CD14-positive monocyte (primary cell): ENCODE measurements at regions not wholly inside any gene's neighbourhood (a gene's known extent, or its start where the extent isn't known, plus 50 kb on each side); places are given as distances from the start of the nearest gene placed in this dataset.

ENCODE experiments used
- DNase-seq, 3 donors: peaks; one replicate each; pipeline ENCODE4 v3.0.0-alpha.2; 2011 to 2022
- H2AFZ ChIP-seq: 2 replicates; pipeline ENCODE4 v1.6.0; 2012; ENCODE audit warnings: mild to moderate bottlenecking, low read depth, low read length, inconsistent platforms; ENCODE audit not compliant: insufficient read depth, poor library complexity, severe bottlenecking
- H3K27ac ChIP-seq, 2 donors: 1 replicate in 1 of 2; 2 replicates in 1 of 2; pipeline ENCODE4 v1.5.1; 2012 to 2013; ENCODE audit warnings: low read length in 2 of 2, control low read depth in 1 of 2, inconsistent platforms in 1 of 2, low read depth in 1 of 2, mild to moderate bottlenecking in 1 of 2
- H3K27me3 ChIP-seq, 2 donors: one replicate each; pipeline versions ENCODE4 v1.6.0 to v1.6.1; 2011 to 2013; ENCODE audit warnings: low read length in 2 of 2; ENCODE audit not compliant: control insufficient read depth in 2 of 2, insufficient read depth in 2 of 2
- H3K36me3 ChIP-seq, 2 donors: replicated peaks in 1 of 2; 1 replicate in 1 of 2; 2 replicates in 1 of 2; pipeline versions ENCODE4 v1.5.1 to v1.6.1; 2012 to 2013; ENCODE audit warnings: low read length in 2 of 2, control low read depth in 1 of 2, inconsistent platforms in 1 of 2, mild to moderate bottlenecking in 1 of 2; ENCODE audit not compliant: insufficient read depth in 2 of 2, control insufficient read depth in 1 of 2
- H3K4me1 ChIP-seq, 2 donors: 1 replicate in 1 of 2; 2 replicates in 1 of 2; pipeline versions ENCODE4 v1.5.1 to v1.6.1; 2012 to 2013; ENCODE audit warnings: low read length in 2 of 2, control low read depth in 1 of 2, inconsistent platforms in 1 of 2, mild to moderate bottlenecking in 1 of 2, moderate library complexity in 1 of 2; ENCODE audit not compliant: insufficient read depth in 2 of 2, control insufficient read depth in 1 of 2
- H3K4me2 ChIP-seq: replicated peaks from 2 replicates; pipeline ENCODE3; 2012; ENCODE audit warnings: low read length, moderate library complexity, mild to moderate bottlenecking; ENCODE audit not compliant: poor library complexity, severe bottlenecking; ENCODE audit errors: extremely low read depth
- H3K4me3 ChIP-seq, 3 experiments: fragments of 200-600 bp in 1 of 3; sonication (generic) in 1 of 3; replicated peaks in 1 of 3; 1 replicate in 2 of 3; 2 replicates in 1 of 3; pipeline ENCODE4 v1.5.1; 2011 to 2013; ENCODE audit warnings: low read length in 3 of 3, mild to moderate bottlenecking in 3 of 3, control low read depth in 2 of 3, low read depth in 2 of 3, inconsistent platforms in 1 of 3, moderate library complexity in 1 of 3
- H3K79me2 ChIP-seq: 2 replicates; pipeline ENCODE4 v1.6.0; 2012; ENCODE audit warnings: mild to moderate bottlenecking, control low read depth, inconsistent platforms, low read length, moderate library complexity; ENCODE audit not compliant: insufficient read depth
- H3K9ac ChIP-seq: 2 replicates; pipeline ENCODE4 v1.6.0; 2017; ENCODE audit warnings: low read length, mild to moderate bottlenecking; ENCODE audit not compliant: insufficient read depth, poor library complexity, severe bottlenecking
- H3K9me3 ChIP-seq, 2 donors: replicated peaks in 1 of 2; 1 replicate in 1 of 2; 2 replicates in 1 of 2; pipeline versions ENCODE4 v1.5.1 to v1.6.1; 2012 to 2013; ENCODE audit warnings: low read length in 2 of 2, control low read depth in 1 of 2; ENCODE audit not compliant: control insufficient read depth in 1 of 2, insufficient read depth in 1 of 2
- H4K20me1 ChIP-seq: 2 replicates; pipeline ENCODE4 v1.6.0; 2012; ENCODE audit warnings: mild to moderate bottlenecking, low read length, control low read depth, moderate library complexity; ENCODE audit not compliant: insufficient read depth
- H3K27ac Mint-ChIP-seq, 7 donors: one replicate each; pipeline ENCODE4 v1.8.0; 2020; ENCODE audit warnings: mild to moderate bottlenecking in 7 of 7, mixed read lengths in 7 of 7, moderate library complexity in 6 of 7, inconsistent platforms in 2 of 7
- H3K27me3 Mint-ChIP-seq, 3 donors: one replicate each; pipeline ENCODE4 v1.8.0; 2021 to 2022; ENCODE audit warnings: low read depth in 3 of 3, mild to moderate bottlenecking in 3 of 3, mixed read lengths in 3 of 3, moderate library complexity in 3 of 3, inconsistent platforms in 1 of 3
- H3K36me3 Mint-ChIP-seq, 2 donors: one replicate each; pipeline ENCODE4 v1.8.0; 2020; ENCODE audit warnings: mixed read lengths in 2 of 2, inconsistent platforms in 1 of 2, mild to moderate bottlenecking in 1 of 2
- H3K4me1 Mint-ChIP-seq: one replicate; pipeline ENCODE4 v1.8.0; 2020; ENCODE audit warnings: mild to moderate bottlenecking, mixed read lengths
- H3K4me3 Mint-ChIP-seq, 2 donors: one replicate each; pipeline ENCODE4 v1.8.0; 2020; ENCODE audit warnings: mild to moderate bottlenecking in 2 of 2, mixed read lengths in 2 of 2, moderate library complexity in 1 of 2
- H3K9me3 Mint-ChIP-seq, 7 donors: one replicate each; pipeline ENCODE4 v1.8.0; 2020 to 2022; ENCODE audit warnings: mixed read lengths in 7 of 7, mild to moderate bottlenecking in 6 of 7, moderate library complexity in 6 of 7, inconsistent platforms in 2 of 7
- CTCF ChIP-seq: fragments of 200-600 bp; IDR thresholded peaks from one replicate; pipeline ENCODE4 v1.8.0; 2022; ENCODE audit warnings: antibody characterized with exemption, mild to moderate bottlenecking
- WGBS: methylation state at CpG from one replicate; pipeline ENCODE4 v1.1.5; 2013; ENCODE audit warnings: missing lambda C conversion rate; ENCODE audit not compliant: insufficient coverage; 5-methylcytosine and 5-hydroxymethylcytosine counted together
- intact Hi-C, 2 donors: fragments of 100-400 bp; cut with micrococcal nuclease; formaldehyde crosslinking; loops; one replicate each; pipeline versions ENCODE4 v1.15.0 to v1.15.1; 2023

- Histone ChIP-seq H3K4me3 (no peak overlapping the region), H3K4me2 (no peak overlapping the region), H3K9me3 (peaks cover 0 to 4% of the 10 kb centered on the region in 2 donors), H2AFZ (no peak overlapping the region), H3K27ac (no peak overlapping the region), H3K4me1 (no peaks in the 10 kb centered on the region), H3K79me2 (no peaks in the 10 kb centered on the region), H3K27me3 (no peaks in the 10 kb centered on the region), H3K36me3 (no peaks in the 10 kb centered on the region), H3K9ac (no peak overlapping the region), H4K20me1 (no peaks in the 10 kb centered on the region)
- Mint-ChIP-seq H3K27ac (no peak overlapping the region), H3K27me3 (peaks cover 0 to 2% (median under 1%) of the 10 kb centered on the region in 3 donors), H3K36me3 (no peaks in the 10 kb centered on the region), H3K9me3 (peaks cover 5 to 16% (median 9%) of the 10 kb centered on the region in 7 donors), H3K4me1 (no peaks in the 10 kb centered on the region), H3K4me3 (no peak overlapping the region)
- intact Hi-C loops = no loop called here
- no peak for TF ChIP-seq CTCF
- no peak for DNase-seq
- WGBS = 94% methylated on average over 5 of the region's 6 CpGs
Measured at GRCh38 chr16:26806657-26807056, 260.1 kb upstream of the C16orf82 start.

GRCh38 chr16:26809461-26809860 lies 257.3 kb upstream of the C16orf82 start:
- no peaks in the 10 kb centered on the region for H3K36me3 Mint-ChIP-seq
- WGBS = 65% methylated on average over 1 of the region's 2 CpGs
- peaks cover 4 to 14% of the 10 kb centered on the region in 2 donors for H3K9me3 ChIP-seq
- H4K20me1 ChIP-seq = no peaks in the 10 kb centered on the region
- no peak overlapping the region for H3K9ac ChIP-seq
- H3K4me3 Mint-ChIP-seq = no peak overlapping the region
- peaks cover 2 to 12% (median 7%) of the 10 kb centered on the region in 7 donors for H3K9me3 Mint-ChIP-seq
- no peaks in the 10 kb centered on the region for H3K4me1 Mint-ChIP-seq
- H3K4me2 ChIP-seq = no peak overlapping the region
- H3K27ac ChIP-seq = no peak overlapping the region
- no peak for TF ChIP-seq CTCF
- intact Hi-C loops = no loop called here
- no peaks in the 10 kb centered on the region for H3K36me3 ChIP-seq
- H3K4me1 ChIP-seq = no peaks in the 10 kb centered on the region
- DNase-seq = no peak
- H3K27ac Mint-ChIP-seq = no peak overlapping the region
- H3K27me3 Mint-ChIP-seq = no peaks in the 10 kb centered on the region
- no peaks in the 10 kb centered on the region for H3K27me3 ChIP-seq
- H2AFZ ChIP-seq = no peak overlapping the region
- H3K4me3 ChIP-seq = no peak overlapping the region
- no peaks in the 10 kb centered on the region for H3K79me2 ChIP-seq
